GM23338 (cell line): ENCODE measurements at regions not wholly inside any gene's neighbourhood (a gene's known extent, or its start where the extent isn't known, plus 50 kb on each side); places are given as distances from the start of the nearest gene placed in this dataset.

Experiments
- ATAC-seq: fragments of 200-7000 bp; cut with Tn5 transposase; 3 replicates; pipeline ENCODE4 v1.9.1; 2020
- DNase-seq: peaks from one replicate; pipeline ENCODE4 v3.0.0-alpha.2; 2015; ENCODE audit warnings: low spot score
- H2AFZ ChIP-seq: fragments of 200-600 bp; sonication (generic); 2 replicates; pipeline ENCODE4 v1.8.0; 2016; ENCODE audit warnings: antibody characterized with exemption, mild to moderate bottlenecking, moderate library complexity
- H3F3A ChIP-seq: fragments of 200-600 bp; sonication (generic); replicated peaks from 2 replicates; pipeline ENCODE4 v1.8.0; 2017; ENCODE audit warnings: antibody characterized with exemption, mixed run types, low read depth
- H3K27ac ChIP-seq: fragments of 200-600 bp; sonication (generic); 2 replicates; pipeline ENCODE4 v1.6.1; 2016; ENCODE audit warnings: low read depth
- H3K27me3 ChIP-seq: fragments of 200-600 bp; sonication (generic); 2 replicates; pipeline ENCODE4 v1.8.0; 2016; ENCODE audit warnings: mild to moderate bottlenecking, mixed run types, moderate library complexity; ENCODE audit not compliant: insufficient read depth
- H3K36me3 ChIP-seq: fragments of 200-600 bp; sonication (generic); 2 replicates; pipeline ENCODE4 v1.8.0; 2016; ENCODE audit warnings: mild to moderate bottlenecking; ENCODE audit not compliant: insufficient read depth
- H3K4me1 ChIP-seq: fragments of 200-600 bp; sonication (generic); 2 replicates; pipeline ENCODE4 v1.8.0; 2016; ENCODE audit warnings: mild to moderate bottlenecking, moderate library complexity; ENCODE audit not compliant: insufficient read depth
- H3K4me2 ChIP-seq: fragments of 200-600 bp; sonication (generic); 2 replicates; pipeline ENCODE4 v1.7.1; 2017; ENCODE audit warnings: mixed run types
- H3K4me3 ChIP-seq: fragments of 200-600 bp; sonication (generic); 2 replicates; pipeline ENCODE4 v1.6.1; 2016; ENCODE audit warnings: mixed run types
- H3K79me2 ChIP-seq: fragments of 200-600 bp; sonication (generic); replicated peaks from 2 replicates; pipeline ENCODE4 v1.8.0; 2017; ENCODE audit warnings: mild to moderate bottlenecking; ENCODE audit not compliant: insufficient read depth
- H3K9me2 ChIP-seq: fragments of 200-600 bp; sonication (generic); 2 replicates; pipeline ENCODE4 v1.8.0; 2017; ENCODE audit not compliant: insufficient read depth
- H4K20me1 ChIP-seq: fragments of 200-600 bp; sonication (generic); replicated peaks from 2 replicates; pipeline ENCODE4 v1.8.0; 2017; ENCODE audit warnings: mild to moderate bottlenecking; ENCODE audit not compliant: insufficient read depth
- H3K27ac Mint-ChIP-seq: 2 replicates; pipeline ENCODE4 v1.8.0; 2020; ENCODE audit warnings: inconsistent platforms, mild to moderate bottlenecking, moderate library complexity, mixed read lengths
- H3K27me3 Mint-ChIP-seq: 3 replicates; pipeline ENCODE4 v1.8.0; 2022; ENCODE audit warnings: low read depth, mild to moderate bottlenecking, moderate library complexity, mixed read lengths, inconsistent platforms; ENCODE audit not compliant: insufficient read depth, poor library complexity
- H3K36me3 Mint-ChIP-seq: 3 replicates; pipeline ENCODE4 v1.8.0; 2021; ENCODE audit warnings: low read depth, mild to moderate bottlenecking, inconsistent platforms, moderate library complexity, mixed read lengths
- H3K4me1 Mint-ChIP-seq: 3 replicates; pipeline ENCODE4 v1.8.0; 2020; ENCODE audit warnings: mild to moderate bottlenecking, inconsistent platforms, mixed read lengths
- H3K4me3 Mint-ChIP-seq: 3 replicates; pipeline ENCODE4 v1.8.0; 2021; ENCODE audit warnings: moderate library complexity, mild to moderate bottlenecking, inconsistent platforms, mixed read lengths
- H3K9me3 Mint-ChIP-seq: 3 replicates; pipeline ENCODE4 v1.8.0; 2020; ENCODE audit warnings: moderate library complexity, mild to moderate bottlenecking, inconsistent platforms, mixed read lengths
- CTCF ChIP-seq, 2 experiments: fragments of 200-600 bp in 1 of 2; sonication (generic) in 1 of 2; conservative IDR thresholded peaks; 2 replicates each; pipeline versions ENCODE4 v1.5.1 to v1.6.1; 2016 to 2017; ENCODE audit warnings: antibody characterized with exemption in 2 of 2, low read depth in 2 of 2, mild to moderate bottlenecking in 2 of 2, moderate library complexity in 1 of 2
- ETS1 ChIP-seq: IDR thresholded peaks from 2 replicates; pipeline ENCODE4 v1.6.1; 2016; ENCODE audit warnings: antibody characterized with exemption
- EZH2phosphoT487 ChIP-seq: fragments of 200-600 bp; sonication (generic); IDR thresholded peaks from one replicate; pipeline ENCODE4 v1.8.1; 2018; ENCODE audit warnings: antibody characterized with exemption; ENCODE audit not compliant: unreplicated experiment
- JUNB ChIP-seq: IDR thresholded peaks from one replicate; pipeline ENCODE4 v1.6.1; 2016; ENCODE audit warnings: antibody characterized with exemption; ENCODE audit not compliant: unreplicated experiment
- NANOG ChIP-seq: IDR thresholded peaks from 2 replicates; pipeline ENCODE4 v1.6.1; 2016; ENCODE audit warnings: antibody characterized with exemption, borderline replicate concordance
- POLR2AphosphoS5 ChIP-seq: IDR thresholded peaks from 2 replicates; pipeline ENCODE4 v1.6.1; 2016; ENCODE audit warnings: antibody characterized with exemption, low read depth
- ZNF114 ChIP-seq: fragments of 250-450 bp; sonication (Bioruptor Pico); IDR thresholded peaks from 2 replicates; pipeline ENCODE4 v1.5.0; 2020; ENCODE audit warnings: mild to moderate bottlenecking, moderate library complexity
- ZNF331 ChIP-seq: fragments of 250-450 bp; sonication (Bioruptor Pico); IDR thresholded peaks from 2 replicates; pipeline ENCODE4 v1.5.0; 2020; ENCODE audit warnings: low read depth, mild to moderate bottlenecking, moderate library complexity

- Histone ChIP-seq H3F3A (no peaks in the 10 kb centered on the region), H3K9me2 (no peaks in the 10 kb centered on the region), H2AFZ (no peak overlapping the region), H4K20me1 (no peaks in the 10 kb centered on the region), H3K4me3 (no peak overlapping the region), H3K4me2 (no peak overlapping the region), H3K27me3 (no peaks in the 10 kb centered on the region), H3K4me1 (peaks cover 9% of the 10 kb centered on the region), H3K36me3 (no peaks in the 10 kb centered on the region), H3K79me2 (no peaks in the 10 kb centered on the region), H3K27ac (no peak overlapping the region)
- Mint-ChIP-seq H3K27ac (no peak overlapping the region), H3K36me3 (no peaks in the 10 kb centered on the region), H3K9me3 (no peaks in the 10 kb centered on the region), H3K4me3 (no peak overlapping the region), H3K4me1 (peaks cover 6% of the 10 kb centered on the region), H3K27me3 (no peaks in the 10 kb centered on the region)
- ATAC-seq: no peak
- TF ChIP-seq ZNF114 (CRISPR knock-in tag) (no peak), CTCF (conservative IDR thresholded peaks at IDR 0.05; ENCODE audit: low read depth in 2 of 2) (peak; percentile 63 to 66)
- peak; percentile 21 for DNase-seq
Observed at GRCh38 chr2:195404651-195405050, 252.4 kb upstream of the SLC39A10 start.

- Histone ChIP-seq H4K20me1 (no peaks in the 10 kb centered on the region), H3K36me3 (no peaks in the 10 kb centered on the region), H3K27ac (no peak overlapping the region), H2AFZ (no peak overlapping the region), H3K4me1 (no peaks in the 10 kb centered on the region), H3K9me2 (no peaks in the 10 kb centered on the region), H3K4me3 (no peak overlapping the region), H3K4me2 (no peak overlapping the region), H3K79me2 (no peaks in the 10 kb centered on the region), H3K27me3 (no peaks in the 10 kb centered on the region), H3F3A (no peaks in the 10 kb centered on the region)
- no peak for TF ChIP-seq NANOG
- TF ChIP-seq JUNB: no peak
- TF ChIP-seq ETS1: no peak
- no peak for TF ChIP-seq EZH2phosphoT487
- no peak for TF ChIP-seq ZNF331 (CRISPR knock-in tag)
- TF ChIP-seq ZNF114 (CRISPR knock-in tag): no peak
- TF ChIP-seq POLR2AphosphoS5: no peak
- Mint-ChIP-seq H3K27ac (no peak overlapping the region), H3K36me3 (no peaks in the 10 kb centered on the region), H3K27me3 (no peaks in the 10 kb centered on the region), H3K4me3 (no peak overlapping the region), H3K9me3 (no peaks in the 10 kb centered on the region), H3K4me1 (no peaks in the 10 kb centered on the region)
- no peak for ATAC-seq
- DNase-seq: no peak
Observed at GRCh38 chr2:195396479-195396878, 260.5 kb upstream of the SLC39A10 start.

- Histone ChIP-seq H3K79me2 (no peaks in the 10 kb centered on the region), H3F3A (no peaks in the 10 kb centered on the region), H3K4me3 (no peak overlapping the region), H3K4me1 (no peaks in the 10 kb centered on the region), H2AFZ (no peak overlapping the region), H4K20me1 (no peaks in the 10 kb centered on the region), H3K9me2 (no peaks in the 10 kb centered on the region; the same call in 1 of the 2 replicates), H3K4me2 (no peak overlapping the region), H3K27ac (no peak overlapping the region), H3K27me3 (no peaks in the 10 kb centered on the region), H3K36me3 (no peaks in the 10 kb centered on the region)
- H3K4me3 Mint-ChIP-seq: no peak overlapping the region
- no peak for DNase-seq
- no peak for ATAC-seq
- no peaks in the 10 kb centered on the region for H3K4me1 Mint-ChIP-seq
- no peak overlapping the region for H3K27ac Mint-ChIP-seq
- H3K9me3 Mint-ChIP-seq: no peaks in the 10 kb centered on the region
- H3K27me3 Mint-ChIP-seq: no peaks in the 10 kb centered on the region
- no peaks in the 10 kb centered on the region for H3K36me3 Mint-ChIP-seq
- TF ChIP-seq ETS1: no peak
Observed at GRCh38 chr2:195395362-195395761, 261.7 kb upstream of the SLC39A10 start.
